Keratinocyte (primary cell): ENCODE measurements at regions not wholly inside any gene's neighbourhood (a gene's known extent, or its start where the extent isn't known, plus 50 kb on each side); places are given as distances from the start of the nearest gene placed in this dataset.

Experiments used
- DNase-seq: peaks from one replicate; pipeline ENCODE4 v3.0.0-alpha.2; 2011; ENCODE audit warnings: low read depth, missing footprints, low spot score
- FAIRE-seq: peaks from 2 replicates; lab custom pipeline; 2011; peaks lifted over from hg19 to GRCh38; lab: Jason Lieb, UNC
- H2AFZ ChIP-seq: 2 replicates; pipeline ENCODE4 v1.6.0; 2012; ENCODE audit warnings: low read length, control low read depth, inconsistent platforms; ENCODE audit not compliant: control insufficient read depth
- H3K27ac ChIP-seq: 2 replicates; pipeline ENCODE4 v1.5.1; 2011; ENCODE audit warnings: low read length; ENCODE audit not compliant: control insufficient read depth, insufficient read depth
- H3K27me3 ChIP-seq: 3 replicates; pipeline ENCODE4 v1.6.0; 2011; ENCODE audit warnings: low read length; ENCODE audit not compliant: control insufficient read depth, insufficient read depth; ENCODE audit errors: extremely low read depth
- H3K36me3 ChIP-seq, 2 experiments: 2 replicates in 1 of 2; 3 replicates in 1 of 2; pipeline ENCODE4 v1.5.1; 2011; ENCODE audit warnings: low read length in 2 of 2, mild to moderate bottlenecking in 1 of 2; ENCODE audit not compliant: control insufficient read depth in 2 of 2, insufficient read depth in 2 of 2; ENCODE audit errors: extremely low read depth in 1 of 2
- H3K4me1 ChIP-seq: 3 replicates; pipeline ENCODE4 v1.5.1; 2011; ENCODE audit warnings: low read length; ENCODE audit not compliant: control insufficient read depth, insufficient read depth; ENCODE audit errors: extremely low read depth
- H3K4me2 ChIP-seq: 3 replicates; pipeline ENCODE4 v1.6.0; 2011; ENCODE audit warnings: low read depth, low read length; ENCODE audit not compliant: control insufficient read depth, insufficient read depth; ENCODE audit errors: extremely low read depth
- H3K4me3 ChIP-seq, 3 experiments: fragments of 200-600 bp in 1 of 3; sonication (generic) in 1 of 3; 2 replicates in 2 of 3; 3 replicates in 1 of 3; pipeline ENCODE4 v1.5.1; 2011 to 2016; ENCODE audit warnings: low read length in 3 of 3, mild to moderate bottlenecking in 3 of 3, control low read depth in 2 of 3, inconsistent platforms in 1 of 3, low read depth in 1 of 3, mixed read lengths in 1 of 3, mixed run types in 1 of 3, moderate library complexity in 1 of 3; ENCODE audit not compliant: control insufficient read depth in 2 of 3, insufficient read depth in 2 of 3; ENCODE audit errors: extremely low read depth in 1 of 3
- H3K79me2 ChIP-seq: 2 replicates; pipeline ENCODE4 v1.6.0; 2012; ENCODE audit warnings: low read length; ENCODE audit not compliant: control insufficient read depth, insufficient read depth
- H3K9ac ChIP-seq: 3 replicates; pipeline ENCODE4 v1.6.0; 2011; ENCODE audit warnings: low read length; ENCODE audit not compliant: control insufficient read depth, insufficient read depth; ENCODE audit errors: extremely low read depth
- H3K9me1 ChIP-seq: 3 replicates; pipeline ENCODE4 v1.6.0; 2011; ENCODE audit warnings: low read length; ENCODE audit not compliant: control insufficient read depth, insufficient read depth; ENCODE audit errors: extremely low read depth
- H3K9me3 ChIP-seq: 2 replicates; pipeline ENCODE4 v1.5.1; 2012; ENCODE audit warnings: low read depth, low read length; ENCODE audit not compliant: control insufficient read depth
- H4K20me1 ChIP-seq: 3 replicates; pipeline ENCODE4 v1.6.0; 2011; ENCODE audit warnings: low read length; ENCODE audit not compliant: control insufficient read depth, insufficient read depth; ENCODE audit errors: extremely low read depth
- EZH2 ChIP-seq: IDR thresholded peaks from one replicate; pipeline ENCODE4 v1.6.1; 2012; ENCODE audit warnings: inconsistent platforms, mild to moderate bottlenecking, low read length, moderate library complexity
- dilution Hi-C: fragments of 300-500 bp; cut with MboI; formaldehyde crosslinking; loops from one replicate; pipeline ENCODE4 v1.7.0; 2020; ENCODE audit warnings: low sequenced_read_pairs; ENCODE audit not compliant: extremely low pct_ligation_motif_present
- TF ChIP-seq, protein P1 (sequence below), 3 experiments: IDR thresholded peaks in 1 of 3; conservative IDR thresholded peaks in 1 of 3; optimal IDR thresholded peaks in 1 of 3; 2 replicates in 2 of 3; 3 replicates in 1 of 3; pipeline versions ENCODE3 to v1.5.1; 2011; ENCODE audit warnings: low read length in 3 of 3, mild to moderate bottlenecking in 3 of 3, moderate library complexity in 2 of 3, control low read depth in 1 of 3, inconsistent platforms in 1 of 3; ENCODE audit not compliant: insufficient read depth in 2 of 3; ENCODE audit errors: extremely low read depth in 1 of 3

GRCh38 chr6:139758209-139758611 is 383.8 kb upstream of the CITED2 start:
- no peak overlapping the region for H3K9ac ChIP-seq
- H3K79me2 ChIP-seq = no peaks in the 10 kb centered on the region
- H3K4me3 ChIP-seq = no peak overlapping the region
- H3K9me1 ChIP-seq = no peaks in the 10 kb centered on the region
- dilution Hi-C loops = no loop called here
- no peaks in the 10 kb centered on the region for H4K20me1 ChIP-seq
- no peaks in the 10 kb centered on the region for H3K27me3 ChIP-seq
- no peak overlapping the region for H3K4me2 ChIP-seq
- FAIRE-seq (no peak), DNase-seq (no peak)
- no peak for TF ChIP-seq EZH2
- TF ChIP-seq, protein P1, sequence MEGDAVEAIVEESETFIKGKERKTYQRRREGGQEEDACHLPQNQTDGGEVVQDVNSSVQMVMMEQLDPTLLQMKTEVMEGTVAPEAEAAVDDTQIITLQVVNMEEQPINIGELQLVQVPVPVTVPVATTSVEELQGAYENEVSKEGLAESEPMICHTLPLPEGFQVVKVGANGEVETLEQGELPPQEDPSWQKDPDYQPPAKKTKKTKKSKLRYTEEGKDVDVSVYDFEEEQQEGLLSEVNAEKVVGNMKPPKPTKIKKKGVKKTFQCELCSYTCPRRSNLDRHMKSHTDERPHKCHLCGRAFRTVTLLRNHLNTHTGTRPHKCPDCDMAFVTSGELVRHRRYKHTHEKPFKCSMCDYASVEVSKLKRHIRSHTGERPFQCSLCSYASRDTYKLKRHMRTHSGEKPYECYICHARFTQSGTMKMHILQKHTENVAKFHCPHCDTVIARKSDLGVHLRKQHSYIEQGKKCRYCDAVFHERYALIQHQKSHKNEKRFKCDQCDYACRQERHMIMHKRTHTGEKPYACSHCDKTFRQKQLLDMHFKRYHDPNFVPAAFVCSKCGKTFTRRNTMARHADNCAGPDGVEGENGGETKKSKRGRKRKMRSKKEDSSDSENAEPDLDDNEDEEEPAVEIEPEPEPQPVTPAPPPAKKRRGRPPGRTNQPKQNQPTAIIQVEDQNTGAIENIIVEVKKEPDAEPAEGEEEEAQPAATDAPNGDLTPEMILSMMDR (optimal IDR thresholded peaks at IDR 0.05 in 1 of 3, IDR thresholded peaks at IDR 0.05 in 1 of 3, conservative IDR thresholded peaks at IDR 0.05 in 1 of 3; ENCODE audit: extremely low read depth in 1 of 3, insufficient read depth in 2 of 3, low read length in 3 of 3) = no peak
- no peaks in the 10 kb centered on the region for H3K36me3 ChIP-seq
- H3K27ac ChIP-seq = no peak overlapping the region
- H3K4me1 ChIP-seq = no peaks in the 10 kb centered on the region
- H3K9me3 ChIP-seq = no peaks in the 10 kb centered on the region
- no peak overlapping the region for H2AFZ ChIP-seq

DNA sequence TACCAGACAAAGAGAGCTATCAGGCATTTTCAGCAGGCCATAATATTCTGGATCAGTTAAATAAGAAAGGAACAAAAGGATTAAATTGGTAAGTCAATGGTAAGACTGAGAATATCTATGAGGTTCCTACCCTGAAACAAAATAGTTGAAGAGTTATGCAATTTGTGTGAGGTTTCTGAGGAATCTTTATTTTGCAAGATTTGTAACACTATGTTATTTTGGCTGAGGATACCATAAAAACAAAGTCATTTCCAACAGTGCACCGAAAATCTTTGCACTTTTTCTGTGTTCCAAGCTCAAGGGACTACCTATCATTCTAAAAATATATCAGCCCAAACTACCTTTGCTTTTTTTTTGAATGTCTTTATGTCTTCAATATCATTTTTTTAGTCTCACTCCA is 383.3 kb upstream of the CITED2 start:
- no peaks in the 10 kb centered on the region for H3K4me1 ChIP-seq
- FAIRE-seq (no peak), DNase-seq (no peak)
- H3K4me2 ChIP-seq = no peak overlapping the region
- no peak overlapping the region for H2AFZ ChIP-seq
- H3K4me3 ChIP-seq = no peak overlapping the region
- no peaks in the 10 kb centered on the region for H4K20me1 ChIP-seq
- no peaks in the 10 kb centered on the region for H3K36me3 ChIP-seq
- no peaks in the 10 kb centered on the region for H3K79me2 ChIP-seq
- TF ChIP-seq, protein P1 (optimal IDR thresholded peaks at IDR 0.05 in 1 of 3, IDR thresholded peaks at IDR 0.05 in 1 of 3, conservative IDR thresholded peaks at IDR 0.05 in 1 of 3; ENCODE audit: extremely low read depth in 1 of 3, insufficient read depth in 2 of 3, low read length in 3 of 3) = no peak
- no peak for TF ChIP-seq EZH2
- no peaks in the 10 kb centered on the region for H3K9me1 ChIP-seq
- dilution Hi-C loops = no loop called here
- no peak overlapping the region for H3K9ac ChIP-seq
- no peaks in the 10 kb centered on the region for H3K9me3 ChIP-seq
- no peaks in the 10 kb centered on the region for H3K27me3 ChIP-seq
- H3K27ac ChIP-seq = no peak overlapping the region
